ENCODE measurements at regions not wholly inside any gene's neighbourhood (a gene's known extent, or its start where the extent isn't known, plus 50 kb on each side); places are given as distances from the start of the nearest gene placed in this dataset.
"Not testable (repeated sequence)": the region's sequence is repeated elsewhere in the genome, so short reads cannot be mapped to it uniquely, and the experiment has no call there.

DNA sequence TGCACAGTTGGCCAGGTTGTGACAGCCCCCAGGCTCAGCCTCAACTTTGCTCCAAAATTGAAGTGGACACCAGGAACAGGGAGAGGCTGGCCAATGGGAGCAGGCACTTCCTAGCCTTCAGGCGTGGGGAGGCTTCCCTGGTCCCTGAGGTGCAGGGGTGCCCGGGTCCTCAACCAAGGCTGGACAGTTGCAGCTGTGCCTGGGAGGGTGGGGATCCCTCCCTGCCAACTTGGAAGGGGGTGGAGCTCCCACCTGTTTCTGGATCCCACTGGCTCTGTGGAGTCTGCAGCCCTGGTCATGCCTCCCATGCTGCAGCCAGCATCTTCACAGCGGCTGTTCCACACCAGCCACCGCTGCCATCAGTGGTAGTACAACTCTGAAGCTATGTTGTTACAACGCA is 502.8 kb upstream of the SLITRK5 start:
- DNase-seq (ENCODE audit: low read depth in 2 of 3, low spot score in 2 of 3): no peak

GRCh38 chr13:87169337-87169736 is 501.8 kb upstream of the SLITRK5 start:
- DNase-seq (ENCODE audit: low read depth in 2 of 3, low spot score in 2 of 3): no peak

DNA sequence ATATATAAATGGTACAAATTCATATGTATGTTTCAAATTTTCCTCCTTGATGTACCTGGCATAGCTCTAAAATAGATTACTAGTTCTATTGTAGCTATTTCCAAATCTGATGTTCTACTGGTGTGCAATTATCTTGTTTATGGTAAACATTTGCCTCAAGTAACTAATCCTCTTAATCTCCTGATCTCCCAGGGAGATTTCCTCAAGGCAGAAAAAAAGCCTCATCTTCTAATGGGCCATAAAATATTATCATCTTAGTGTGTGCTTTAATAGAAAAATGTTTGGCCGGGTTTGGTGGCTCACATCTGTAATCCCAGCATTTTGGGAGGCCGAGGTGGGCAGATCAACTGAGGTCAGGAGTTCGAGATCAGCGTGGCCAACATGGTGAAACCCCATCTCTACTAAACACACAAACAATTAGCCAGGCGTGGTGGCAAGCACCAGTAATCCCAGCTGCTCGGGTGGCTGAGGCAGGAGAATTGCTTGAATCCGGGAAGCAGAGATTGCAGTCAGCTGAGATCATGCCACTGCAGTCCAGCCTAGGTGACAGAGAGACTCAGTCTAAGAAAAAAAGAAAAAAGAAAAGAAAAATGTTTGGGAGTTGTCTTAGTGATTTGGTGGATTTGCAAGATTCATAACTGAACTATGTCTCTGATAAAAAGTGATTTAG is 498.9 kb upstream of the SLITRK5 start:
- DNase-seq (ENCODE audit: low read depth in 2 of 3, low spot score in 2 of 3): no peak

GRCh38 chr13:87185138-87185537 is 486.0 kb upstream of the SLITRK5 start:
- DNase-seq (ENCODE audit: low read depth in 2 of 3, low spot score in 2 of 3): not testable (repeated sequence)

GRCh38 chr13:87186647-87187046 is 484.5 kb upstream of the SLITRK5 start:
- DNase-seq (ENCODE audit: low read depth in 2 of 3, low spot score in 2 of 3): not testable (repeated sequence)

DNA sequence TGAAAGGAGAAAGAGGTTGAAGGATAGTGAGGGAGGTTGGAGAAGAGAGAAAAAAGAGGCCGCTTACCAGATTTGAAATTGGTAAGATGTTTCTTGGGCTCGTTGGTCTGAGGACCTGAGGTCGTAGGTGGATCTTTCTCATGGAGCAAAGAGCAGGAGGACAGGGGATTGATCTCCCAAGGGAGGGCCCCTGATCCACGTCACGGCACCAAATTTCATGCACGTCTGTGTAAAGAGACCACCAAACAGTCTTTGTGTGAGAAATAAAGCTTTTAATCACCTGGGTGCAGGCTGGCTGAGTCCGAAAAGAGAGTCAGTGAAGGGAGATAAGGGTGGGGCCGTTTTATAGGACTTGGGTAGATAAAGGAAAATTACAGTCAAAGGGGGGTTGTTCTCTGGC is 479.7 kb upstream of the SLITRK5 start:
- DNase-seq (ENCODE audit: low read depth in 2 of 3, low spot score in 2 of 3): not testable (repeated sequence)

DNA sequence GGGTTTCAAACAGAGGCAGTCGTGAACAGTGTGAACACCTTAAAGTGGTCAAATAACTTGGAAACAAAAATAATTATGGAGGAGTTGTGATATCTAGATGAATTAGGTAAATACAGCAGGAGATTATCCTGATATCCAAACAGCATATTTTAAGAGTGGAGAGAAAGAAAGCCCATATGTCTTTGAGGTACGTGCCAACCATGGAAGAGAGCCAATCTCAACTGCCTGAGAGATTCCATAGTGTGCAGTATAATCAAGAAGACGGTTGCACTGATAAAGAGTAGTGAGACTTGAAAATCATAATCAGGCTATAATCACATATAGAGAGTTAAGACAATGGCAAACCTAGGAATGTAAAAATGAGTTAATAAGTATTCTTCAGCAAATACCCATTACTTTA is 472.8 kb upstream of the SLITRK5 start:
- DNase-seq (ENCODE audit: low read depth in 2 of 3, low spot score in 2 of 3): no peak

DNA sequence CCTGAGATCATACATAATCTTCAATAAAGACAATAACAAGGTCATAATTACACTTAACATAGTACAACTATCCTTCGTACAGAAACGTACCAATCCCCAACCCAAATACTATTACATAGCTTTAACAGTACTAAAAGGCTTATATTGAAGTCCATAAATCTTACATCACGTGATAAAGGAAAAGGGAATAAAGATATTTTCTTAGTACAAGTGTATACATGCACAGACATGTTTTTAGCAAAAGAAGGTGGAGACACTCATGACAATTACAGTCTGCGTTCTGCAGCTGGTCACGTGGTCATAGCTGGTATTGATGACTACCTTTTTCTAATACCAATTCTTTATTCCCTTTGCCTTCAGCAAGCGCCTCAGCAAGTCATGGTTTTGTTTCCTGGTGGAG is 464.5 kb upstream of the SLITRK5 start:
- no peak for DNase-seq (ENCODE audit: low read depth in 2 of 3, low spot score in 2 of 3)

DNA sequence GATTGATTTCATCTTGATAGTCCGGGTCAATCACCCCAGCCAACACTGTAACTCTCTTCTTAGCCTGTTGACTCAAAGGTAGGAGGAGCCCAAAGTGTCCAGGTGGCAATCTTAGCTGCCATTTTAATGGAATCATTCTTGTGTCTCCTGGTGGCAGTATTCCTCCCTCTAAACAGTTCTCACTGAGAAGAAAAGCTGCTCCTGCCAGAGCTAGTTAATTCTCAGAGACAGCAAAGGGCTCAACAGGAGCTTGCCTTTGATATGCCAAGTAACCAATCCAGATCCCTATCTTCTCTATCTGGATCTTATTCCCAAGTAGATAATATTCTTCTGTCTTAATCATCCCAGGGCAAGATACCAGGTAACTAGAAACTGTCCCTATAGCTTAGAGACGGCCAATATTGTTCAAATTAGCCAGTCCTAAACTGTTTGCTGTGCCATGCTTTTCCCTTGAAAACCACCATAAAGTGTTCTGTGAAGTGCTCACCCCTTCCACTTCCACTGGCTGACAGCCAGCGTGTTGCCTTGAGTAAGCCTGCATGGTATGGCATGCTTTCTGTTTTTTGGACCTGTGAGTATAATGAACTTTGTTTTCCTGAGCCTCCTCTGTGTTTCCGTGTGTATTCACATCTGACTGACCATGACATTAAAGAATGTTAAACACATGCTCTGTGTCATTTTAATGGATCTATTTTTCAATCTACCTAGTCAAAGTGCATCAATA is 463.7 kb upstream of the SLITRK5 start:
- no peak for DNase-seq (ENCODE audit: low read depth in 2 of 3, low spot score in 2 of 3)

- no peak for DNase-seq (ENCODE audit: low read depth in 2 of 3, low spot score in 2 of 3)
These were observed 462.5 kb upstream of the SLITRK5 start for GRCh38 chr13:87208636-87209035.

DNA sequence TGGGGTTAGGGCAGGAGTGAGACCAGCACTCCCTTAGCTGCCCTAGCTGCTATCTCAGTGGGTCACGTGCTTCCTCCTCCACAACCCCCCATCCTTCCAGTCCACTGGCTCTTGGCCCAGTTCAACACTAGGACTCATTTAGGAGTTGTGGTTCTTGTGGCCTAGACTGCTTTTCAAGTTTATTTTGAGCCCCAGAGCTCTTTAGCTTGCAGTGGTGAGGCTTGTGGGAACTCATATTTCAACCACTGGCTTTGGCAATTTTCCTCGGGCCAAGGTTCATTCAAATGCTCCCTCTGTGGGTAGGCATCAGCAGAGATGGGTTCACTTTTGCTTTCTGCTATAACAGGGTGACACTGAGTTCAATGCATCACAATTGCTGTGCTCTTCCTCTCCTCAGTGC is 436.2 kb upstream of the SLITRK5 start:
- DNase-seq (ENCODE audit: low read depth in 2 of 3, low spot score in 2 of 3): no peak

- no peak for DNase-seq (ENCODE audit: low read depth in 2 of 3, low spot score in 2 of 3)
These were observed 435.6 kb upstream of the SLITRK5 start for GRCh38 chr13:87235621-87236020.

- no peak for DNase-seq (ENCODE audit: low read depth in 2 of 3, low spot score in 2 of 3)
These were observed 426.8 kb upstream of the SLITRK5 start for GRCh38 chr13:87244256-87244890.

GRCh38 chr13:87249847-87250246 is 421.3 kb upstream of the SLITRK5 start:
- DNase-seq (ENCODE audit: low read depth in 2 of 3, low spot score in 2 of 3): not testable (repeated sequence)

DNA sequence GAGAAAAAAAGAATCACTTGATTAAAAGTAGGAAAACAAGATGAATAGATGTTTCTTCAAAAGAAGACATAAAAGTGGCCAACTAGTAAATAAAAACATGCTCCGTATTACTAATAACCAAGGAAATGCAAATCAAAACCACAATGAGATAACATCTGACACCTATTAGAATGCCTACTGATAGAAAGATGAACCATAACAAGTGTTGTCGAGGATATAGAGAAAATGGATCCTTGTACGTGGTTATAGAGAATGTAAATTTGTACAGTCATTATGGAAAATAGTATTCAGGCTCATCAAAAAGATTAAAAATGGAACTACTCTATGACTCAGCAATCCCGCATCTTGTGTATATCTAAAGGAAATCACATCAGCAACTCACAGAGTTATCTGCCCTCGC is 415.8 kb upstream of the SLITRK5 start:
- no peak for DNase-seq (ENCODE audit: low read depth in 2 of 3, low spot score in 2 of 3)

GRCh38 chr13:87259479-87260083 is 411.6 kb upstream of the SLITRK5 start:
- no peak for DNase-seq (ENCODE audit: low read depth in 2 of 3, low spot score in 2 of 3)

DNA sequence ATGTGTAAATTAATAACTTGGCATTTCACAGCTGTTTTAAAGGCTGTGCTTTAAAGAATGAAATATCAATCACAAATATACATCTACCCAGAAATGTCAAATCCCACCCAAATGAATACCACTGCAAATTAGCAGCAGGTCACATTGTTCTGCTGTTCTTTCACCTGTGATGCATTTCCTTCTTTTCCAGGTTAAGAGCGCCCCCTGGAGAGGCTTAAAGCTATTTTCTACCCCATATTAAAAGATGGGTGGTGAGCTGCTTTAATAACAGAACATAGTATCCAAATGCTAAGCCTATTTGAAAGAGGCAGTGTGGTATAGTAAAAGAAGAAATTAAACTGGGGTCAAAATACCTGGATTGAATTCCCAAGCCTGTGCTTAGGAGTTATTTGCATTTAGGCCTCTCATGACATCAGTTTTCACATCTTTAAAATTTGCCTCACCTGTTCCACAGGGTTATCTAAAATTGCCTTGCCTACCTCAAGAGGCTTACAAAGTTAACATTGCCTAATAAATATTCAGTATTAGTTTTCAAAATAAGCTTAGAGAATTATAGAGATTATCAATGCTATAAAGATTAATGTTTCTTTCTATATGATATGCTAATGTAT is 396.9 kb upstream of the SLITRK5 start:
- DNase-seq (ENCODE audit: low read depth in 2 of 3, low spot score in 2 of 3): peak in 1 of 3 experiments; percentile 1

GRCh38 chr13:87280139-87280538 is 391.0 kb upstream of the SLITRK5 start:
- no peak for DNase-seq (ENCODE audit: low read depth in 2 of 3, low spot score in 2 of 3)

DNA sequence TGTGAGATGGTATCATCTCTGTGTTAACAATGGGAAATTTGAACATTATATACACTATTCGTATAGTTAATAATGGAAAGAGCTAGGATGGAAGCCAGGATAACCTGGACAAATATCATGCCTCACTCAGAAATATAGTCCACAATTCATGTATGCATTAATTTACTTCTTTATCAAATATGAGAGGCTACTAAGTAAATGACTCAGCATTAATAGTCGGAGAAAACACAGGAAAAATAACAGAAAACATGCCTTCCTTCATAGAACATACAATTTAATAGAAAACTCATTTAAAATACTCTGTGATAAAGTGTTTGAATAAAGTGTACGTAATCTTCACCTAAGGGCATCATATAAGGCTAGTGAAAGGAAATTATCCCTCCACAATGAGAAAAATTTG is 383.4 kb upstream of the SLITRK5 start:
- DNase-seq (ENCODE audit: low read depth in 2 of 3, low spot score in 2 of 3): no peak

- DNase-seq (ENCODE audit: low read depth in 2 of 3, low spot score in 2 of 3): no peak
These were observed 375.5 kb upstream of the SLITRK5 start for GRCh38 chr13:87295636-87296035.

DNA sequence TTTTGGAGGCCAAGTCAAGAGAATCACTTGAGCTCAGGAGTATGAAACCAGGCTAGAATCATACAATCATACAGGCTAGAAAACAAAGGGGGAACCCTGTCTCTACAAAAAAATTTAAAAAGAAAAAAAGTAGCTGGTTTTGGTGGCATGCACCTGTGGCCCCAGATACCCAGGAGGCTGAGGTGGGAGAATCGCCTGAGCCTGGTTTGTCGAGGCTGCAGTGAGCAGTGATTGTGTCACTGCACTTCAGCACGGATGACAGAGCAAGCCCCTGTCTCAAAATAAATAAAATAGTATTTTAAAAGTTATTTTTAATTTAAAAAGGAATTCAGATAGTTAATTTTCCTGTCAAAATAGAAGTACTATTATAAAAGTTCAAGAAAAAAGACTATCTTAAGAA is 369.1 kb upstream of the SLITRK5 start:
- no peak for DNase-seq (ENCODE audit: low read depth in 2 of 3, low spot score in 2 of 3)

DNA sequence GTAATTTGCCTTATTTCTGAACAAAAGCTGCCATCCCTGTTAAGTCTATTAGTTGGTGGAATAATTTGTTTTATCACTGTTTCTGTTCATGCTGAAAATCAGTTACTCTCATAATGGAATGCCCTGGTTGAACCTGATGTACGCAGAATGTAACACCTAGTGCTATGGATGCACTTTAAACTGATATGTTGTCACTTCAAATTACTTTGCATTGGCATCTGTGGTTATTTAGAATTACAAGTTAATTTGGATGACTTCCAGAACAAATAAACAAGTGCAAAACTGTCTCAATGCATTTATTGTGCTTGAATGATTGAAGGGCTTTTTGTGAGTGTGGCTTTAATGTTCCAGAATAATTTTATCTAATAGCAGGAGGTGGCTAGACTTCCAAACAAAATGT is 368.2 kb upstream of the SLITRK5 start:
- DNase-seq (ENCODE audit: low read depth in 2 of 3, low spot score in 2 of 3): no peak
